ENCODE measurements at regions not wholly inside any gene's neighbourhood (a gene's known extent, or its start where the extent isn't known, plus 50 kb on each side); places are given as distances from the start of the nearest gene placed in this dataset.

- DNase-seq (ENCODE audit: low spot score) = no peak
These were observed 239.2 kb upstream of the RAB4A start for GRCh38 chr1:229031481-229032341.

- no peak for DNase-seq (ENCODE audit: low spot score)
These were observed 238.5 kb upstream of the RAB4A start for GRCh38 chr1:229032375-229032774.

GRCh38 chr1:229033480-229033879 lies 237.4 kb upstream of the RAB4A start:
- no peak for DNase-seq (ENCODE audit: low spot score)

- no peak for DNase-seq (ENCODE audit: low spot score)
These were observed 236.6 kb upstream of the RAB4A start for GRCh38 chr1:229034342-229034741.

GRCh38 chr1:229035054-229035747 lies 235.7 kb upstream of the RAB4A start:
- no peak for DNase-seq (ENCODE audit: low spot score)

- DNase-seq (ENCODE audit: low spot score) = no peak
These were observed 235.2 kb upstream of the RAB4A start for GRCh38 chr1:229035748-229036082.

- DNase-seq (ENCODE audit: low spot score) = no peak
These were observed 233.0 kb upstream of the RAB4A start for GRCh38 chr1:229037806-229038405.

- no peak for DNase-seq (ENCODE audit: low spot score)
These were observed 230.1 kb upstream of the RAB4A start for GRCh38 chr1:229040630-229041358.

GRCh38 chr1:229041946-229042345 lies 229.0 kb upstream of the RAB4A start:
- DNase-seq (ENCODE audit: low spot score) = no peak

- DNase-seq (ENCODE audit: low spot score) = no peak
These were observed 228.4 kb upstream of the RAB4A start for GRCh38 chr1:229042482-229042881.

GRCh38 chr1:229043115-229043514 lies 227.8 kb upstream of the RAB4A start:
- no peak for DNase-seq (ENCODE audit: low spot score)

GRCh38 chr1:229046251-229046853 lies 224.6 kb upstream of the RAB4A start:
- no peak for DNase-seq (ENCODE audit: low spot score)

GRCh38 chr1:229047161-229047839 lies 223.6 kb upstream of the RAB4A start:
- no peak for DNase-seq (ENCODE audit: low spot score)

- no peak for DNase-seq (ENCODE audit: low spot score)
These were observed 222.9 kb upstream of the RAB4A start for GRCh38 chr1:229047840-229048620.

GRCh38 chr1:229048896-229049295 lies 222.0 kb upstream of the RAB4A start:
- no peak for DNase-seq (ENCODE audit: low spot score)

- DNase-seq (ENCODE audit: low spot score) = no peak
These were observed 214.9 kb upstream of the RAB4A start for GRCh38 chr1:229056046-229056445.

- DNase-seq (ENCODE audit: low spot score) = no peak
These were observed 212.8 kb upstream of the RAB4A start for GRCh38 chr1:229058111-229058561.

- no peak for DNase-seq (ENCODE audit: low spot score)
These were observed 212.2 kb upstream of the RAB4A start for GRCh38 chr1:229058729-229059128.

GRCh38 chr1:229059671-229060539 lies 211.0 kb upstream of the RAB4A start:
- DNase-seq (ENCODE audit: low spot score) = no peak

GRCh38 chr1:229062135-229062534 lies 208.8 kb upstream of the RAB4A start:
- DNase-seq (ENCODE audit: low spot score) = no peak
